Esophagus squamous epithelium (tissue), 4 donors: ENCODE measurements at regions not wholly inside any gene's neighbourhood (a gene's known extent, or its start where the extent isn't known, plus 50 kb on each side); places are given as distances from the start of the nearest gene placed in this dataset.

Experiments used
- CTCF ChIP-seq, 6 experiments: fragments of 450-650 bp in 4 of 6; fragments of 200-600 bp in 2 of 6; sonication (generic) in 2 of 6; IDR thresholded peaks; one replicate each; pipeline ENCODE4 v1.5.1; 2016 to 2019; ENCODE audit warnings: antibody characterized with exemption in 6 of 6, mild to moderate bottlenecking in 4 of 6, moderate library complexity in 4 of 6
- POLR2A ChIP-seq, 4 donors: fragments of 450-650 bp; IDR thresholded peaks; one replicate each; pipeline ENCODE4 v1.6.1; 2017; ENCODE audit warnings: antibody characterized with exemption in 4 of 4, mild to moderate bottlenecking in 4 of 4, moderate library complexity in 3 of 4

- TF ChIP-seq POLR2A (IDR thresholded peaks at IDR 0.05) (no peak), CTCF (IDR thresholded peaks at IDR 0.05) (no peak)
Observed at GRCh38 chr10:2837674-2838073, 229.7 kb upstream of the PFKP start.
